ENCODE measurements at regions not wholly inside any gene's neighbourhood (a gene's known extent, or its start where the extent isn't known, plus 50 kb on each side); places are given as distances from the start of the nearest gene placed in this dataset.
A peak's percentile ranks its signal among the peaks of the same experiment; 100 is the strongest.

DNA sequence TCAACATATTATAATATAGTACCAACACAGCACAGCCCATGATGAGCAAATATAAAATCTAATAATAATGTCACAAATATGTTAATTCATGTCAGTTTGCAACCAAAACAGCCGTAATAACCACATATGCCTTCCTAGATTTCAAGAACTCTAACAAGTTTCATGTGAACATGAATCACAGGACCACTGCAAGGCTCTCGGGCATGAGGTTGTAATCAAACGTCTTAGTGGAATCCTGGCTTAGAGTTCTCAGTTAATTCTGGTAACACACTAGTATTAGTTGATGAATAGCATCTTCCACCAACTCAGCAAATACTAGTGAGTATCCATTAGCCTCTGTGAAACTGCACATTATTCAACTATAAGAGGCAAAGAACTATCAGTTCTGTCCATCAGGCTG, 379.3 kb upstream of the TENM3 start:
- Mint-ChIP-seq H3K4me1 (ENCODE audit: insufficient read depth, unreplicated experiment) (no peaks in the 10 kb centered on the region), H3K27me3 (ENCODE audit: insufficient read depth, unreplicated experiment) (no peaks in the 10 kb centered on the region), H3K36me3 (ENCODE audit: insufficient read depth, unreplicated experiment) (no peaks in the 10 kb centered on the region), H3K4me3 (ENCODE audit: unreplicated experiment) (no peak overlapping the region), H3K9me3 (ENCODE audit: unreplicated experiment) (no peaks in the 10 kb centered on the region), H3K27ac (ENCODE audit: low read depth, unreplicated experiment) (no peak overlapping the region)
- ChIA-PET CTCF (no interaction called here), POLR2A (no interaction called here)
- TF ChIP-seq, protein P1, sequence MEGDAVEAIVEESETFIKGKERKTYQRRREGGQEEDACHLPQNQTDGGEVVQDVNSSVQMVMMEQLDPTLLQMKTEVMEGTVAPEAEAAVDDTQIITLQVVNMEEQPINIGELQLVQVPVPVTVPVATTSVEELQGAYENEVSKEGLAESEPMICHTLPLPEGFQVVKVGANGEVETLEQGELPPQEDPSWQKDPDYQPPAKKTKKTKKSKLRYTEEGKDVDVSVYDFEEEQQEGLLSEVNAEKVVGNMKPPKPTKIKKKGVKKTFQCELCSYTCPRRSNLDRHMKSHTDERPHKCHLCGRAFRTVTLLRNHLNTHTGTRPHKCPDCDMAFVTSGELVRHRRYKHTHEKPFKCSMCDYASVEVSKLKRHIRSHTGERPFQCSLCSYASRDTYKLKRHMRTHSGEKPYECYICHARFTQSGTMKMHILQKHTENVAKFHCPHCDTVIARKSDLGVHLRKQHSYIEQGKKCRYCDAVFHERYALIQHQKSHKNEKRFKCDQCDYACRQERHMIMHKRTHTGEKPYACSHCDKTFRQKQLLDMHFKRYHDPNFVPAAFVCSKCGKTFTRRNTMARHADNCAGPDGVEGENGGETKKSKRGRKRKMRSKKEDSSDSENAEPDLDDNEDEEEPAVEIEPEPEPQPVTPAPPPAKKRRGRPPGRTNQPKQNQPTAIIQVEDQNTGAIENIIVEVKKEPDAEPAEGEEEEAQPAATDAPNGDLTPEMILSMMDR (IDR thresholded peaks at IDR 0.05; ENCODE audit: unreplicated experiment), result no peak
- intact Hi-C loops (cut with micrococcal nuclease), result no loop called here
- no TSS peak for BruUV-seq (replicated peaks)
- no peak for DNase-seq (ENCODE audit: unreplicated experiment)

DNA sequence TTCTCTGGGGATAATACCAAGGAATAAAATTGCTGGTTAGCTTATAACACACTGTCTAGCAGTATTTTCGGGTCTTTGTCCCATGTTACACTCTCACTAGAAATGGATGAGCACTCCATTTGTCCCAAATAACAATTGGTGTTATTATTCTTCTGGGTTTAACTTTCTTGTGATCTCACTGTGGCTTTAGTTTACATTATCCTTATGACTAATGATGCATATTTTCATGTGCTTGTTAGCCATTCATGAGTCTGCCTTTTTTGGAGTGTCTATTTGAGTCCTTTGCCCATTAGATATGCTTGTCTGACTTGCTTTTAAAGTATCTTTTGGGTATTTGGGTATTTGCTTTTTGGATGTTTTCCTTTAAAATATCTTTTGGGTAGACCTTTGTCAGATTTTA, 372.9 kb upstream of the TENM3 start:
- no peaks in the 10 kb centered on the region for H3K36me3 Mint-ChIP-seq (ENCODE audit: insufficient read depth, unreplicated experiment)
- no peak overlapping the region for H3K4me3 Mint-ChIP-seq (ENCODE audit: unreplicated experiment)
- TF ChIP-seq, protein P1 (IDR thresholded peaks at IDR 0.05; ENCODE audit: unreplicated experiment), result no peak
- CTCF ChIA-PET, result no interaction called here
- POLR2A ChIA-PET, result interaction anchor here (0.7 kb wide), 1 partner anchor 275 kb away, joined by 3 read pairs; no protein-coding TSS in a partner anchor
- no peaks in the 10 kb centered on the region for H3K4me1 Mint-ChIP-seq (ENCODE audit: insufficient read depth, unreplicated experiment)
- BruUV-seq (replicated peaks), result no TSS peak
- H3K27ac Mint-ChIP-seq (ENCODE audit: low read depth, unreplicated experiment), result no peak overlapping the region
- no peaks in the 10 kb centered on the region for H3K9me3 Mint-ChIP-seq (ENCODE audit: unreplicated experiment)
- peak; percentile 9 for DNase-seq (ENCODE audit: unreplicated experiment)
- intact Hi-C loops (cut with micrococcal nuclease), result no loop called here
- H3K27me3 Mint-ChIP-seq (ENCODE audit: insufficient read depth, unreplicated experiment), result no peaks in the 10 kb centered on the region

DNA sequence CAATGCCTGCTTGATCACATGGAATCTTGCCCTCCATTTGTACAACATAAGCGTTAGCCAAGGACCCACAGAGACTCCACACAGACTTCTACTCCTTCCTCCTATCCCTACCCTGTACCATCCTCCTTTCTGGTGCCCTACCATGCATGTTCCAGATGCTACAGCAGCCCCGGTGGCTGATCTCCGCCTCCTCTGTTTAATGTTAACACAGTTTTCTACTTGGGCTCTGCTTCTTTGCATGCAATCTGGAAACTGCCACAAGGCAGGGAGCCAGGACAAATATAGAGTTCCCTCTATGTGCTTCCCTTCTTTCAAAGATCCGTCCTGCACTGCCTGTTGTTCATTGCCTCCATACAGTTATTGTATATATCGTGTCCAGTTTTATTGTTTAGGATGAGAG, 368.6 kb upstream of the TENM3 start:
- ChIA-PET POLR2A (no interaction called here), CTCF (no interaction called here)
- BruUV-seq (replicated peaks), result no TSS peak
- Mint-ChIP-seq H3K27ac (ENCODE audit: low read depth, unreplicated experiment) (no peak overlapping the region), H3K27me3 (ENCODE audit: insufficient read depth, unreplicated experiment) (no peaks in the 10 kb centered on the region), H3K36me3 (ENCODE audit: insufficient read depth, unreplicated experiment) (no peaks in the 10 kb centered on the region), H3K4me3 (ENCODE audit: unreplicated experiment) (no peak overlapping the region), H3K4me1 (ENCODE audit: insufficient read depth, unreplicated experiment) (no peaks in the 10 kb centered on the region), H3K9me3 (ENCODE audit: unreplicated experiment) (no peaks in the 10 kb centered on the region)
- DNase-seq (ENCODE audit: unreplicated experiment), result no peak
- intact Hi-C loops (cut with micrococcal nuclease), result no loop called here
- TF ChIP-seq, protein P1 (IDR thresholded peaks at IDR 0.05; ENCODE audit: unreplicated experiment), result no peak

DNA sequence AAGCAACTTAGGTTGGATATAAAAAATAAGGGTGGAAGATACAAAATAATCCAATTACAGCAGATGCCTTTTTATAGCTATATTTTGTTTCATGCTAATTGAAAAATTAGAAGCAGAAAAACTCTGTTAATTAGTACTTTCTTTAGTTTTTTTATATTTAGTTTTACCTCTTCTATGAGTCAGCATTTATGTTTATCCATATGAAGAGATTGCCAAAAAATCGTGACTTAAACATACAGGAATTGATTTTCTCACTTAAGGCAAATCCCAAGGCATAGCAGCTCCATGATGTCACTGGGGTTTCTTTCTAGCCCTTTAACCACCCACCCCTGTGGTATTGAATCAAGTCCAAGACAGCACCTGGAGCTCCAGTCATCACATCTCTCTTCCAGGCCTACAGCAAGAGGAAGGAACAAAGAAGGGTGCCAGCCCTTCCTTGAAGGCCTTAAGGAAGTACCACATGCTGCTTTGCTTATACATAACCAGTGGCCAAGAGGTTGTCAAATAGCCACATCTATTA, 365.8 kb upstream of the TENM3 start:
- BruUV-seq (replicated peaks), result no TSS peak
- CTCF ChIA-PET, result no interaction called here

More for the DNA sequence above, 365.8 kb upstream of the TENM3 start:
- H3K36me3 Mint-ChIP-seq (ENCODE audit: insufficient read depth, unreplicated experiment), result no peaks in the 10 kb centered on the region
- H3K27ac Mint-ChIP-seq (ENCODE audit: low read depth, unreplicated experiment), result no peak overlapping the region
- POLR2A ChIA-PET, result interaction anchor here (0.6 kb wide), 1 partner anchor 17 kb away, joined by 4 read pairs; no protein-coding TSS in a partner anchor
- H3K9me3 Mint-ChIP-seq (ENCODE audit: unreplicated experiment), result no peaks in the 10 kb centered on the region
- intact Hi-C loops (cut with micrococcal nuclease), result no loop called here
- no peaks in the 10 kb centered on the region for H3K27me3 Mint-ChIP-seq (ENCODE audit: insufficient read depth, unreplicated experiment)
- TF ChIP-seq, protein P1 (IDR thresholded peaks at IDR 0.05; ENCODE audit: unreplicated experiment), result no peak
- no peaks in the 10 kb centered on the region for H3K4me1 Mint-ChIP-seq (ENCODE audit: insufficient read depth, unreplicated experiment)
- peak; percentile 60 for DNase-seq (ENCODE audit: unreplicated experiment)
- no peak overlapping the region for H3K4me3 Mint-ChIP-seq (ENCODE audit: unreplicated experiment)
